HL-60 (cell line): ENCODE measurements at regions not wholly inside any gene's neighbourhood (a gene's known extent, or its start where the extent isn't known, plus 50 kb on each side); places are given as distances from the start of the nearest gene placed in this dataset.

Experiments used
- CTCF ChIP-seq: IDR thresholded peaks from one replicate; pipeline ENCODE4 v1.5.1; 2011; ENCODE audit warnings: low read length, control low read depth, inconsistent platforms; ENCODE audit not compliant: insufficient read depth
- GABPA ChIP-seq: IDR thresholded peaks from 2 replicates; pipeline ENCODE4 v1.6.1; 2012; ENCODE audit warnings: low read depth

- TF ChIP-seq CTCF (no peak), GABPA (no peak)
Measured at GRCh38 chr3:55127565-55127964, 199.7 kb upstream of the LRTM1 start.
